Left forelimb (tissue), 1 donor: ENCODE measurements at regions not wholly inside any gene's neighbourhood (a gene's known extent, or its start where the extent isn't known, plus 50 kb on each side); places are given as distances from the start of the nearest gene placed in this dataset.

Experiments used
- DNase-seq: peaks from one replicate; pipeline ENCODE4 v3.0.0-alpha.2; 2018; ENCODE audit warnings: low spot score

GRCh38 chr13:21965095-21965494 is 294.2 kb downstream of the FGF9 start:
- DNase-seq: no peak

- no peak for DNase-seq
These were observed 295.1 kb downstream of the FGF9 start for GRCh38 chr13:21966014-21966413.

DNA sequence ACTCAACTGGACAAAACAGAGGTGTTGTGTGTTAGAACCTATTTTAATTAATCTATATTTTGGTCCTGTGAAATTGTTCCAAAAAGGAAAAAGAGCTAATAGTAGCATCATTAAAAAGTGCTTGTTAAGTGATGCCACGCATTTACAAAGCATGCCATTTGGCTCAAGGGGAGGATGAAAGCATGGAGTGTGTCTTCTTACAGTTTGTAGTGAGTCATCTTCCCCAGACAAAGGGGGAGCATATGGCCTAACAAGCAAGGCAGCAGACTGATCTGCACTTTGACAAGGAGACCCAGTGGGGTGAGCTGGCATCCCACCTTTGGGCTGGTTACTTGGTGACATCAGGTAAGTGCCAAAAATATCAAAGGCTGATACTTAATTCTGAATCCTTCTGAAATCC is 297.0 kb downstream of the FGF9 start:
- DNase-seq: no peak

DNA sequence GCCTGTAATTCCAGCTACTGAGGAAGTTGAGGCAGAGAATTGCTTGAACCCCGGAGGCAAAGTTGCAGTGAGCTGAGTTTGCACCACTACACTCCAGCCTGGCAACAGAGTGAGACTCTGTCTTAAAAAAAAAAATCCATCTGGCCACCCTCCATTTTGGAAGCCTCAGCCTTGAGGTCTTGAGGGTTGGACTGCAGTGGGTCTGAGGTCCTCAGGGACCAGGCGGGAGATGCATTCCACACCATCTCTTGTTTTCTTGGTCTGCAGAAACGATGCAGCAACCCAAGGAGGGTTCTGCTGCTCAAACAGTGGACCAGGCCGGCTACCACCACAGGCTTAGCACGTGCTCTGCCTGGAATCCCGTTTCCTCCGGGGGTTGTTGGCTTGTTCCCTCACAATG is 299.3 kb downstream of the FGF9 start:
- no peak for DNase-seq

GRCh38 chr13:21970918-21971317 is 300.0 kb downstream of the FGF9 start:
- no peak for DNase-seq

GRCh38 chr13:21971662-21972621 is 301.1 kb downstream of the FGF9 start:
- DNase-seq: no peak

DNA sequence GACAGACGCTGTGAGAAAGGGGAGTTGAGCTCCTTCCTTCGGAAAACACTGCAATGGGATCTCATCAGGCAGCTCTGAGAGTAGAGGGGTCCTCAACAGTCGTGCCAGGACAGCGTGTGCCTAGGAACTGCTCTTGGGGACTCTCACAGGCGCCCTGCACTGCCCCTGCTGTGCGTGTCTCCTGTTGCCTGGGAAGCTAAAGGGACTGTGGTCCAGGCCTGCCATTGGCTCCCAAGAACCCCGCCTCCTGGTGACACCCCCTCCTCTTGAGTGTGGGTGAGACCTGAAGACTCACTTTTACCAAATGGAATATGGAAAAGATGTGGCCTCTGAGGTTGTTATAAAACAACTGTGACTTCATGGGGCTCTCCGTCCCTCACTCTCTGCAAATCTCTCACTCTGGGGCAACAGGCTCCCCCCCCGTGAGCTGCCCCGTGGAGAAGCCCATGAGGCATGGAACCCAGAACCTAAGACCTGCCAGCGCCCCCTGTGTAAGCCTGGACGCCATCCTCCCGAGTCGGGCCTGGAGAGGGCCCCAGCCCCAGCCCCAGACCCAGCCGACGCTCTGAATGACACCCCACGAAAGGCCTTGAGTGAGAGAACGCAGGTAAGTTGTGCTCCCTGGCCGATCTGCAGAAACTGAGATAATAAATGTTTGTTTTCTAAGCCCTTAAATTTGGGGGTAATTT is 302.7 kb downstream of the FGF9 start:
- no peak for DNase-seq

DNA sequence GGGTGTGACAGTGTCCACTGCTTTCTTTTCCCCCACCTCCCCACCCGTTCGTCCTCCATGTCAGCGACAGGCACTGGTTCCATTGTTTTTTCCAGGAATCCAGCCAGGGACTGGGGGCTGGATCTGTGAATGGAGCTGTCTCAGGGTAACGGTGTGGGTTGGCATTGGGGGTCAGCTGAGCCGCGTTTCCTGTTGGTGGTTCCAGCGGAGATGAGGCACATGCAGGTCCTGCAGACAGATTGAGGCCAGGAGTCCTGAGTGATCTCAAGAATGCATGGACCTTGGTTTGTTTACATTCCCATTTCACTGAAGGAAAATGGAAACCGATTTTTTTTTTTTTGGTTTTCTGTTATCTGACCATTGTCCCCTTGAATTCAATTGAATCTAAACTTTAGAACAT is 303.9 kb downstream of the FGF9 start:
- DNase-seq: no peak

DNA sequence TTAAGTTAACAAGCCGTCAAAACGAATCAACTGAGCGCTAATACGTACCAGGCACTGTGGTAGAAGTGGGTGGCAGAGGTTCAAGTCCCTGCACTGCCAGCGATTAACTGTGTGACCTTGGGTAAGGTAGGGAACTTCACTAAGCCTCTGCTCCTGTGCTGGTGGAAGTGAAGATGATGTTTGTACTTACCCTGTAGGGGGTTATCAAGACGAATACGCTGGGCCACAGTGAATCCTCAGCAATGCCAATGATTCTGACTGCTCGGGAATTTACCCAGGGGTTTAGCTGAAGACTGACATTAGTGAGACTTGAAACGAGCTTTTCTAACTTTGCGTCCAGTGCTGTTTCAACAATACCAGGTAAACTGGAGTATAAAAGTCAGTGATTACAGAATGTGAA is 305.3 kb downstream of the FGF9 start:
- no peak for DNase-seq

GRCh38 chr13:21979161-21979806 is 308.4 kb downstream of the FGF9 start:
- no peak for DNase-seq

DNA sequence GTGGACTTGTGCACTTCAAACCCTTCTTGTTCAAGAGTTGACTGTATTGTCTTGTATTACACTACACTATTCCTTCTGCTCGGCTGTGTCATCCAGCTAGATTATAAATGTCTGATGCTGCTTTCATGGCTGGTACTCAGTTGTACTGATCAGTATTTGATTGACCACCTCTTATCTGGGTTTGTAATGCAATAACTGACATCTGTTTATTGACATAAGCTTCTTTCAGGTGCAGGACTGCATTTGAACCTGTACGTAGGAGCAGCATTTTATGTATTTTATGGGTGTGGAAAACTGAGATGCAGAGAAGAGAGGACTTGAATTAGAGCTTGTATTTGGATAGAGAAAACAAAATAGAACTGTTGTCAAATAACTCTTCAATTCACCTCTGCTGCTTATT is 309.2 kb downstream of the FGF9 start:
- no peak for DNase-seq

DNA sequence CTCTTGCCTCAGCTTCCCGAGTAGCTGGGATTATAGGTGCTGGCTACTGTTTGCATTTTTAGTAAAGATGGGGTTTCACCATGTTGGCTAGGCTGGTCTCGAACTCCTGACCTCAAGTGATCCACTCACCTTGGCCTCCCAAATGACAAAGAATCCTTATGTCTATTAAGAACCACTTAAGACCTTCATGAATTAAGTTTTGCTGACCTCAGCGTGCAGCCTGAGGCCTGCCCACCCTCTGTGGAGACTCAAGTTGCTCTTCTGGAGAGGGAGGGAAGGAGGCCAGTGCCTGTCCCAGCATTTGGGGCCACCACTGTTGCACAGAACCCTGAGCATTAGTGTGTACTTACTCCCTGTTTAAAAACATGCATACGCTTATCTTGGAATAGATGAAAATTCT is 313.3 kb downstream of the FGF9 start:
- DNase-seq: no peak

- DNase-seq: no peak
These were observed 315.7 kb downstream of the FGF9 start for GRCh38 chr13:21986602-21987001.

DNA sequence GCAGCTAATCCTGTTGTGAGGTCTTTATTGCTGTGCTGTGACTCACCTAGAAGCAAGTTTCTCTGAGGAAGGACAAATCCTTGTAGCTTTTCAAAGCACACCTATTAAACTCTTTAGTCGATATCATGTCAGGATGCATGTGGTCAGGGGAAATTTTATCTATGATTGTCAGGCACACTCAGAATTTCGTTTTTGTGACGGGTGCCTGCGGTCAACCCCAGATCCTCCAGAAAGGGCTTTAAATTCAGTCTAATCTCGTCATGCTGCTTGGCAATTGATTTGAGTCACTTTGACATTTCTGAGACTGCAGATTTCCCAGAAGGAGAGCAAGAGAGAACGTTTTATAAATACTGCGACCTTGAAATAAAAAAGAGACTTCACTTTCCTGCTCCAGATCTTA is 316.9 kb downstream of the FGF9 start:
- no peak for DNase-seq

DNA sequence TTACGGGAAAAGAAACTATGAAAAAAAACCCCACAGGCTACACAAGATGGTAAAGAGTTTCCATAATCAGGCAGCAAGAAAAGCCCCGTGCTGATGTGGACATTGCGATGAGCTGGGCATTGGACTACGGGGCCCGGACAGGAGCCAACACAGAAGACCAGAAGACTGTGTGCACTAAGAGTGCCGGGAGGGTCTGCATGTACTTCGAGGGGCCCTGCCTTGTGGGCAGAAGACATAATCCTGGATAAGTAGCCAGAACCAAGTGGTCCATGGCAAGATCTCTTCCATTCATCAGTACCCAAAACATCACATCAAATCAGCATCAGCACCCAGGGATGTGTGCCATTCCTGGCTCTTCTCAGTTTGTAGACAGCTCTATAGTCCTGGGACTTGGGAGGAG is 317.8 kb downstream of the FGF9 start:
- DNase-seq: no peak

DNA sequence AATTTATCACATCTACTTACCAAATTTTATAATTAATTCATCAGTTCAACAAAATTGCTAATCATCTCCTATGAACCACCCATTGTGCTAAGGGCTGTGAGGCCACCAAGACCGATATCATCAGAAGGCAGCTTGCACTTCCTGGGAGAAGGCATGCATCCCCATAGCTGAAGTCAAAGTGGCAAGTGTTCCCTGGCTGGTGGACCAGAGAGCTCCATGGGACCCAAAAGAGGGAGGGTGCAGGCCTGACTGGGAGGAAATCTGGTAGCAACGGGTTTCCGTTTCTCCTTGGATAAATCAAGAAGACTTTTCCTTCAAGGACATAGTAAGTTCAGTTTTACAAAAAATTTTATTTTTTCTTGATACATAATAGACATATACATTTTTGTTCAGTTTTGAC is 325.2 kb downstream of the FGF9 start:
- no peak for DNase-seq

GRCh38 chr13:21997726-21998125 is 326.9 kb downstream of the FGF9 start:
- DNase-seq: no peak

DNA sequence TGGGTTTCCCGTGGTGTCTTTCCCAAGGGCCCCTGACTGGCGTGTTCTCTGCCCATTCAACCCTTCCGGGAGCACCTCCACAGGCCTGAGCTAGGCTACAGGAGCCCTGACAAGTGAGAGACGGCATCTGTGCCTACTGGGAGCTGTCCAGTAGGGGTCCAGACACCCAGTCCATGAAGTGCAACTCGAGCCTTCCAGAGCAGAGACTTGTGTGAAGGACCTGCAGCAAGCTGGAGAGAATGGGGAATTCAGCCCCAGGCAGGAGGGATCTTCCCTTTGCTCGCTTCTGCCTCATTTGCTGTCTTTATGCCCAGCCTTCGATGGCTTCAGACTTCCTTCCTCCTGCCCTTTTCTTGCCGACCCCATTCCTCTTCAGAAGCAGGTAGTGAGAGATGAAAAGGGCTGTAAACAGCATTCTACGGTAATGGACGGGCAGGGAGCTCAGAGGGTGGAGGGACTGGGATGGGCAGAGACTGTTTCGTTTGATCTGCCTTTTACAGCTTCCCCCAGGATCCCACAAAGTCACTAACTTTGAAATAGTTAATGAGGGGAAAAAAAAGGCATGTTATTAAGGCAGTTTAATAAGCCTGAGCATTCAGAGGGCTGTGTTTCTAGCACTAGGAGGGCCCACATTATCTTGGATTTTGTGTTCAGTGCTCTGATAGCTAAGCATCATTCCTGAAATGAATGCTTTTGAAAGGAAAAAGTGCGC is 327.6 kb downstream of the FGF9 start:
- no peak for DNase-seq

DNA sequence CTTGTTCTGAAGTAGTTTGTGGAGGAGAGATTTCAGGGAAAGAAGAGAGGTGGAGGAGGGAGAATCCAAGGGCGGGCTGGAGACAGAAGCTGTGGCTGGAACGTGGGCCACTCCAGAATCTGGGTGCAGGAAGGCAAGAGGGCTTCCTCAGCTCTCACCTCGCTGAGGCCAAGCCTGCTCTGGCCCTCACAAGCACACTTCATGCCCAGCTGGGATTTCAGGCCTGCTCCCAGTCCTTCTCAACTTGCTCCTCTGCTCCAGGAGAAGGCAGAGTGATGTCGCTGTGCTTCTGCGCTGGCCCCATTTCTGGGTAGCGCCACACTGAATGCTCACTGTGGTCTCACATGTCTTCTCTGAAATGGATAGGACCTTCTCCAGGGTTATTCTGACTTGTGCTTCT is 328.8 kb downstream of the FGF9 start:
- no peak for DNase-seq

DNA sequence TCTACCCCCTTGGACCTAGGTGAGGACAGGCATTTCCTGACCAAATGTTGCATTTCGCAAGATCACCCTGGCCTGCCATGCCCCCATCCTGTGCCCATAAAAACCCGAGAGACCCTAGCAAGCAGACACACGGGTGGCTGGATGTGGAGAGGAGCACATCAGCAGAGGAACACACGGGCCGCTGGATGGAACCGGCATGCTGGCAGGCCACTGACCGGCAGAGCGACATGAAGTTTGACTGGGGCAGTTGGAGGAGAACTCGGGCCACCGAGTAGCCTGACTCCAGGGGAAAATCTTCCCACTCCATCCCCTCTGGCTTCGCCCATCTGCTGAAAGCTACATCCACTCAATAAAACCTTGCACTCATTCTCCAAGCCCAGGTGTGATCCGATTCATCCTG is 329.3 kb downstream of the FGF9 start:
- DNase-seq: no peak

DNA sequence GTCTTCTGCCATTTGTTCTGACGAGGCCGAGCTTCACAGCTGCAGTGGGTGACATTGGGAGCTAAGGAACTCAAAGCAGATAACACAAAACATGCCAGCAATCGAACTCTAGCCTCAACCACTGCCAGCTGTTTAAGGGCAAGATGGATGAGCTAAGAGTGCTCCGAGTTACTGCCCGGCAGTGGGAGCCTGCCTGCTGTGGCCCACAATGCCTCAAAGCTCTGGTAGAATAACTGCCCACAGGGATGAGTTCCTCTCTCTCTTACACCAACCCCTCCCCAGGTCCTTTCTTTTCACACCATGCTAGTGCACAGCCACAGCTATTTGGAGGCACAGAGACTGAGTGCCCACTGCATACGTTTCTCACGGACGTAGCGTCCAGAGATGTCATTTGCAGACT is 330.5 kb downstream of the FGF9 start:
- DNase-seq: no peak

- DNase-seq: no peak
These were observed 332.0 kb downstream of the FGF9 start for GRCh38 chr13:22002893-22003292.
